ENCODE measurements at regions not wholly inside any gene's neighbourhood (a gene's known extent, or its start where the extent isn't known, plus 50 kb on each side); places are given as distances from the start of the nearest gene placed in this dataset.

- TF ChIP-seq, protein P1, sequence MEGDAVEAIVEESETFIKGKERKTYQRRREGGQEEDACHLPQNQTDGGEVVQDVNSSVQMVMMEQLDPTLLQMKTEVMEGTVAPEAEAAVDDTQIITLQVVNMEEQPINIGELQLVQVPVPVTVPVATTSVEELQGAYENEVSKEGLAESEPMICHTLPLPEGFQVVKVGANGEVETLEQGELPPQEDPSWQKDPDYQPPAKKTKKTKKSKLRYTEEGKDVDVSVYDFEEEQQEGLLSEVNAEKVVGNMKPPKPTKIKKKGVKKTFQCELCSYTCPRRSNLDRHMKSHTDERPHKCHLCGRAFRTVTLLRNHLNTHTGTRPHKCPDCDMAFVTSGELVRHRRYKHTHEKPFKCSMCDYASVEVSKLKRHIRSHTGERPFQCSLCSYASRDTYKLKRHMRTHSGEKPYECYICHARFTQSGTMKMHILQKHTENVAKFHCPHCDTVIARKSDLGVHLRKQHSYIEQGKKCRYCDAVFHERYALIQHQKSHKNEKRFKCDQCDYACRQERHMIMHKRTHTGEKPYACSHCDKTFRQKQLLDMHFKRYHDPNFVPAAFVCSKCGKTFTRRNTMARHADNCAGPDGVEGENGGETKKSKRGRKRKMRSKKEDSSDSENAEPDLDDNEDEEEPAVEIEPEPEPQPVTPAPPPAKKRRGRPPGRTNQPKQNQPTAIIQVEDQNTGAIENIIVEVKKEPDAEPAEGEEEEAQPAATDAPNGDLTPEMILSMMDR (IDR thresholded peaks at IDR 0.05 in 2 of 3, conservative IDR thresholded peaks at IDR 0.05 in 1 of 3; ENCODE audit: borderline replicate concordance in 1 of 3, insufficient read depth in 1 of 3, low read depth in 2 of 3, low read length in 2 of 3), result no peak
- no peak for TF ChIP-seq TCF7L2 (IDR thresholded peaks at IDR 0.05; ENCODE audit: borderline replicate concordance, extremely low read depth, insufficient read depth, insufficient read length)
- TF ChIP-seq, protein P2, sequence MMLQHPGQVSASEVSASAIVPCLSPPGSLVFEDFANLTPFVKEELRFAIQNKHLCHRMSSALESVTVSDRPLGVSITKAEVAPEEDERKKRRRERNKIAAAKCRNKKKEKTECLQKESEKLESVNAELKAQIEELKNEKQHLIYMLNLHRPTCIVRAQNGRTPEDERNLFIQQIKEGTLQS (IDR thresholded peaks at IDR 0.05), result no peak
- TF ChIP-seq POLR2AphosphoS5 (IDR thresholded peaks at IDR 0.05; ENCODE audit: low read depth, low read length), result no peak
- TF ChIP-seq POLR2A (IDR thresholded peaks at IDR 0.05; ENCODE audit: borderline replicate concordance, extremely low read depth, insufficient read depth, insufficient read length), result no peak
- no peak for TF ChIP-seq SP1 (IDR thresholded peaks at IDR 0.05; ENCODE audit: low read depth)
- TF ChIP-seq YY1 (IDR thresholded peaks at IDR 0.05; ENCODE audit: extremely low read depth, insufficient replicate concordance, low read depth, low read length), result no peak
- TF ChIP-seq EGR1 (IDR thresholded peaks at IDR 0.05; ENCODE audit: low read depth), result no peak
- no peak for TF ChIP-seq EZH2 (IDR thresholded peaks at IDR 0.05)
- no peak for TF ChIP-seq EZH2phosphoT487 (IDR thresholded peaks at IDR 0.05; ENCODE audit: borderline replicate concordance)
- TF ChIP-seq CBX3 (IDR thresholded peaks at IDR 0.05; ENCODE audit: low read depth), result no peak
- TF ChIP-seq SIN3A (IDR thresholded peaks at IDR 0.05; ENCODE audit: low read depth), result no peak
- TF ChIP-seq REST (IDR thresholded peaks at IDR 0.05; ENCODE audit: low read depth), result no peak
These were observed 67.1 kb upstream of the GATA5 start for GRCh38 chr20:62542862-62543261.
